SHP77 (cell line): ENCODE measurements at regions not wholly inside any gene's neighbourhood (a gene's known extent, or its start where the extent isn't known, plus 50 kb on each side); places are given as distances from the start of the nearest gene placed in this dataset.

ENCODE experiments used
- DNase-seq, 2 experiments: peaks; one replicate each; lab custom pipeline; 2025; lab: John Stamatoyannopoulos, UW

GRCh38 chr10:4075443-4075842 is 290.4 kb upstream of the KLF6 start:
- no peak for DNase-seq

- no peak for DNase-seq
Measured at GRCh38 chr10:4074545-4075407, 289.8 kb upstream of the KLF6 start.

GRCh38 chr10:4073912-4074311 is 288.9 kb upstream of the KLF6 start:
- DNase-seq = no peak

GRCh38 chr10:4070921-4071660 is 286.1 kb upstream of the KLF6 start:
- DNase-seq = no peak

GRCh38 chr10:4070184-4070583 is 285.2 kb upstream of the KLF6 start:
- DNase-seq = no peak

GRCh38 chr10:4069491-4069890 is 284.5 kb upstream of the KLF6 start:
- DNase-seq = no peak

- no peak for DNase-seq
Measured at GRCh38 chr10:4068629-4069028, 283.6 kb upstream of the KLF6 start.

GRCh38 chr10:4067931-4068561 is 283.0 kb upstream of the KLF6 start:
- no peak for DNase-seq

GRCh38 chr10:4067531-4067930 is 282.5 kb upstream of the KLF6 start:
- DNase-seq = no peak

- no peak for DNase-seq
Measured at GRCh38 chr10:4066581-4067390, 281.8 kb upstream of the KLF6 start.

GRCh38 chr10:4064489-4064888 is 279.5 kb upstream of the KLF6 start:
- DNase-seq = no peak

- no peak for DNase-seq
Measured at GRCh38 chr10:4063717-4064116, 278.7 kb upstream of the KLF6 start.

GRCh38 chr10:4062751-4063150 is 277.7 kb upstream of the KLF6 start:
- DNase-seq = no peak

- DNase-seq = no peak
Measured at GRCh38 chr10:4062072-4062471, 277.1 kb upstream of the KLF6 start.

- no peak for DNase-seq
Measured at GRCh38 chr10:4061441-4061951, 276.5 kb upstream of the KLF6 start.

GRCh38 chr10:4059471-4060138 is 274.6 kb upstream of the KLF6 start:
- no peak for DNase-seq

GRCh38 chr10:4058514-4059029 is 273.6 kb upstream of the KLF6 start:
- DNase-seq = no peak

- DNase-seq = no peak
Measured at GRCh38 chr10:4057725-4058513, 272.9 kb upstream of the KLF6 start.

GRCh38 chr10:4057021-4057420 is 272.0 kb upstream of the KLF6 start:
- no peak for DNase-seq
